ENCODE measurements at regions not wholly inside any gene's neighbourhood (a gene's known extent, or its start where the extent isn't known, plus 50 kb on each side); places are given as distances from the start of the nearest gene placed in this dataset.

- Mint-ChIP-seq H3K4me1 (ENCODE audit: low read depth) (no peaks in the 10 kb centered on the region), H3K4me3 (no peak overlapping the region)
Observed at GRCh38 chr9:84557751-84558150, 111.8 kb upstream of the NTRK2 start.

GRCh38 chr9:84563691-84564090, 105.8 kb upstream of the NTRK2 start:
- no peak overlapping the region for H3K4me3 Mint-ChIP-seq
- no peaks in the 10 kb centered on the region for H3K27me3 Mint-ChIP-seq
- no peak for DNase-seq
- no peaks in the 10 kb centered on the region for H3K9me3 Mint-ChIP-seq
- H3K4me1 Mint-ChIP-seq (ENCODE audit: low read depth): no peaks in the 10 kb centered on the region
- H3K36me3 Mint-ChIP-seq (ENCODE audit: low read depth): no peaks in the 10 kb centered on the region
- no peak overlapping the region for H3K27ac Mint-ChIP-seq

More at GRCh38 chr9:84557751-84558150, 111.8 kb upstream of the NTRK2 start:
- no peaks in the 10 kb centered on the region for H3K36me3 Mint-ChIP-seq (ENCODE audit: low read depth)
- no peak overlapping the region for H3K27ac Mint-ChIP-seq
- no peaks in the 10 kb centered on the region for H3K9me3 Mint-ChIP-seq
- no peak for DNase-seq
- peaks cover 13% of the 10 kb centered on the region for H3K27me3 Mint-ChIP-seq

- Mint-ChIP-seq H3K9me3 (no peaks in the 10 kb centered on the region), H3K36me3 (ENCODE audit: low read depth) (no peaks in the 10 kb centered on the region), H3K27ac (no peak overlapping the region), H3K4me1 (ENCODE audit: low read depth) (no peaks in the 10 kb centered on the region), H3K4me3 (no peak overlapping the region), H3K27me3 (no peaks in the 10 kb centered on the region)
- DNase-seq: no peak
Observed at GRCh38 chr9:84567805-84568204, 101.7 kb upstream of the NTRK2 start.

- no peak overlapping the region for H3K4me3 Mint-ChIP-seq
- peaks cover 6% of the 10 kb centered on the region for H3K27me3 Mint-ChIP-seq
Observed at GRCh38 chr9:84570482-84571154, 98.9 kb upstream of the NTRK2 start.

GRCh38 chr9:84573083-84573482, 96.4 kb upstream of the NTRK2 start:
- no peaks in the 10 kb centered on the region for H3K4me1 Mint-ChIP-seq (ENCODE audit: low read depth)
- H3K36me3 Mint-ChIP-seq (ENCODE audit: low read depth): no peaks in the 10 kb centered on the region
- no peak overlapping the region for H3K27ac Mint-ChIP-seq
- H3K4me3 Mint-ChIP-seq: no peak overlapping the region
- peaks cover 6% of the 10 kb centered on the region for H3K27me3 Mint-ChIP-seq
- H3K9me3 Mint-ChIP-seq: no peaks in the 10 kb centered on the region
- no peak for DNase-seq

More at GRCh38 chr9:84570482-84571154, 98.9 kb upstream of the NTRK2 start:
- H3K9me3 Mint-ChIP-seq: no peaks in the 10 kb centered on the region
- no peaks in the 10 kb centered on the region for H3K4me1 Mint-ChIP-seq (ENCODE audit: low read depth)
- no peaks in the 10 kb centered on the region for H3K36me3 Mint-ChIP-seq (ENCODE audit: low read depth)
- no peak for DNase-seq
- H3K27ac Mint-ChIP-seq: no peak overlapping the region

- Mint-ChIP-seq H3K27ac (no peak overlapping the region), H3K36me3 (ENCODE audit: low read depth) (no peaks in the 10 kb centered on the region), H3K27me3 (peaks cover 6% of the 10 kb centered on the region), H3K4me3 (no peak overlapping the region), H3K4me1 (ENCODE audit: low read depth) (no peaks in the 10 kb centered on the region), H3K9me3 (no peaks in the 10 kb centered on the region)
- no peak for DNase-seq
Observed at GRCh38 chr9:84575705-84576104, 93.8 kb upstream of the NTRK2 start.

- DNase-seq: no peak
- Mint-ChIP-seq H3K4me3 (no peak overlapping the region), H3K9me3 (no peaks in the 10 kb centered on the region), H3K36me3 (ENCODE audit: low read depth) (no peaks in the 10 kb centered on the region), H3K4me1 (ENCODE audit: low read depth) (no peaks in the 10 kb centered on the region), H3K27me3 (no peaks in the 10 kb centered on the region), H3K27ac (no peak overlapping the region)
Observed at GRCh38 chr9:84583866-84584265, 85.7 kb upstream of the NTRK2 start.

- H3K36me3 Mint-ChIP-seq (ENCODE audit: low read depth): no peaks in the 10 kb centered on the region
- H3K27me3 Mint-ChIP-seq: peaks cover 3% of the 10 kb centered on the region
- H3K27ac Mint-ChIP-seq: no peak overlapping the region
- H3K4me1 Mint-ChIP-seq (ENCODE audit: low read depth): no peaks in the 10 kb centered on the region
- H3K4me3 Mint-ChIP-seq: no peak overlapping the region
- DNase-seq: no peak
- H3K9me3 Mint-ChIP-seq: no peaks in the 10 kb centered on the region
Observed at GRCh38 chr9:84586662-84587061, 82.9 kb upstream of the NTRK2 start.

- no peak for DNase-seq
- Mint-ChIP-seq H3K4me1 (ENCODE audit: low read depth) (no peaks in the 10 kb centered on the region), H3K36me3 (ENCODE audit: low read depth) (no peaks in the 10 kb centered on the region), H3K27me3 (peaks cover 3% of the 10 kb centered on the region), H3K4me3 (no peak overlapping the region), H3K9me3 (no peaks in the 10 kb centered on the region), H3K27ac (no peak overlapping the region)
Observed at GRCh38 chr9:84587153-84587552, 82.4 kb upstream of the NTRK2 start.

- no peak overlapping the region for H3K4me3 Mint-ChIP-seq
- H3K9me3 Mint-ChIP-seq: no peaks in the 10 kb centered on the region
Observed at GRCh38 chr9:84589542-84589941, 80.0 kb upstream of the NTRK2 start.

GRCh38 chr9:84590706-84591105, 78.8 kb upstream of the NTRK2 start:
- no peaks in the 10 kb centered on the region for H3K4me1 Mint-ChIP-seq (ENCODE audit: low read depth)
- H3K36me3 Mint-ChIP-seq (ENCODE audit: low read depth): no peaks in the 10 kb centered on the region
- no peak overlapping the region for H3K27ac Mint-ChIP-seq
- no peak overlapping the region for H3K4me3 Mint-ChIP-seq
- DNase-seq: no peak
- no peaks in the 10 kb centered on the region for H3K9me3 Mint-ChIP-seq
- peaks cover 3% of the 10 kb centered on the region for H3K27me3 Mint-ChIP-seq

More at GRCh38 chr9:84589542-84589941, 80.0 kb upstream of the NTRK2 start:
- no peak overlapping the region for H3K27ac Mint-ChIP-seq
- H3K36me3 Mint-ChIP-seq (ENCODE audit: low read depth): no peaks in the 10 kb centered on the region
- H3K27me3 Mint-ChIP-seq: peaks cover 3% of the 10 kb centered on the region
- DNase-seq: no peak
- no peaks in the 10 kb centered on the region for H3K4me1 Mint-ChIP-seq (ENCODE audit: low read depth)

GRCh38 chr9:84592918-84593317, 76.6 kb upstream of the NTRK2 start:
- Mint-ChIP-seq H3K4me1 (ENCODE audit: low read depth) (no peaks in the 10 kb centered on the region), H3K9me3 (no peaks in the 10 kb centered on the region), H3K36me3 (ENCODE audit: low read depth) (no peaks in the 10 kb centered on the region), H3K4me3 (no peak overlapping the region), H3K27me3 (peaks cover 3% of the 10 kb centered on the region), H3K27ac (no peak overlapping the region)
- DNase-seq: no peak

GRCh38 chr9:84593352-84593751, 76.2 kb upstream of the NTRK2 start:
- H3K4me1 Mint-ChIP-seq (ENCODE audit: low read depth): no peaks in the 10 kb centered on the region
- no peak overlapping the region for H3K27ac Mint-ChIP-seq
- DNase-seq: no peak
- no peak overlapping the region for H3K4me3 Mint-ChIP-seq
- H3K9me3 Mint-ChIP-seq: no peaks in the 10 kb centered on the region
- no peaks in the 10 kb centered on the region for H3K36me3 Mint-ChIP-seq (ENCODE audit: low read depth)
- peaks cover 3% of the 10 kb centered on the region for H3K27me3 Mint-ChIP-seq

- Mint-ChIP-seq H3K4me3 (no peak overlapping the region), H3K9me3 (no peaks in the 10 kb centered on the region), H3K27me3 (no peaks in the 10 kb centered on the region), H3K27ac (no peak overlapping the region), H3K36me3 (ENCODE audit: low read depth) (no peaks in the 10 kb centered on the region), H3K4me1 (ENCODE audit: low read depth) (no peaks in the 10 kb centered on the region)
- no peak for DNase-seq
Observed at GRCh38 chr9:84597131-84597530, 72.4 kb upstream of the NTRK2 start.

- no peaks in the 10 kb centered on the region for H3K4me1 Mint-ChIP-seq (ENCODE audit: low read depth)
- H3K27ac Mint-ChIP-seq: no peak overlapping the region
- H3K9me3 Mint-ChIP-seq: no peaks in the 10 kb centered on the region
- DNase-seq: no peak
- no peaks in the 10 kb centered on the region for H3K27me3 Mint-ChIP-seq
- no peaks in the 10 kb centered on the region for H3K36me3 Mint-ChIP-seq (ENCODE audit: low read depth)
- no peak overlapping the region for H3K4me3 Mint-ChIP-seq
Observed at GRCh38 chr9:84598921-84599636, 70.5 kb upstream of the NTRK2 start.

Measured in activated T-cell treated with anti-CD3 and anti-CD28 coated beads, Interleukin-2, amount 50 U/mL, for 24 hours (primary cell).